ENCODE measurements at regions not wholly inside any gene's neighbourhood (a gene's known extent, or its start where the extent isn't known, plus 50 kb on each side); places are given as distances from the start of the nearest gene placed in this dataset.

- Histone ChIP-seq H3K9ac (ENCODE audit: low read length) (no peak overlapping the region), H3K9me2 (replicated peaks; ENCODE audit: insufficient read depth, low read length) (no peaks in the 10 kb centered on the region), H3F3A (ENCODE audit: insufficient read depth, low read length) (no peaks in the 10 kb centered on the region), H3K79me2 (ENCODE audit: low read length) (no peaks in the 10 kb centered on the region), H4K20me1 (ENCODE audit: insufficient read depth, low read length) (no peaks in the 10 kb centered on the region), H2AFZ (ENCODE audit: low read length) (no peak overlapping the region), H3K27me3 (replicated peaks; ENCODE audit: insufficient read depth, low read length) (no peaks in the 10 kb centered on the region), H3K4me3 (ENCODE audit: low read length) (no peak overlapping the region), H3K27ac (ENCODE audit: low read length) (no peak overlapping the region), H3K4me1 (ENCODE audit: low read length) (no peaks in the 10 kb centered on the region), H3K9me3 (replicated peaks; ENCODE audit: insufficient read depth, low read length) (no peaks in the 10 kb centered on the region), H3K36me3 (replicated peaks; ENCODE audit: insufficient read depth, low read length) (no peaks in the 10 kb centered on the region), H3K4me2 (ENCODE audit: low read depth, low read length) (no peak overlapping the region)
- DNase-seq, result no peak
- TF ChIP-seq EZH2phosphoT487 (IDR thresholded peaks at IDR 0.05; ENCODE audit: low read length) (no peak), CTCF (IDR thresholded peaks at IDR 0.05; ENCODE audit: low read length) (no peak), EZH2 (optimal IDR thresholded peaks at IDR 0.05; ENCODE audit: low read depth, low read length) (no peak)
These were observed 512.3 kb downstream of the XIRP2 start for GRCh38 chr2:167400546-167400945.

GRCh38 chr2:167398873-167399272, 510.6 kb downstream of the XIRP2 start:
- Histone ChIP-seq H3F3A (ENCODE audit: insufficient read depth, low read length) (no peaks in the 10 kb centered on the region), H3K9me3 (replicated peaks; ENCODE audit: insufficient read depth, low read length) (no peaks in the 10 kb centered on the region), H3K27ac (ENCODE audit: low read length) (no peak overlapping the region), H3K4me2 (ENCODE audit: low read depth, low read length) (no peak overlapping the region), H3K9ac (ENCODE audit: low read length) (no peak overlapping the region), H3K36me3 (replicated peaks; ENCODE audit: insufficient read depth, low read length) (no peaks in the 10 kb centered on the region), H4K20me1 (ENCODE audit: insufficient read depth, low read length) (no peaks in the 10 kb centered on the region), H2AFZ (ENCODE audit: low read length) (no peak overlapping the region), H3K79me2 (ENCODE audit: low read length) (no peaks in the 10 kb centered on the region), H3K4me1 (ENCODE audit: low read length) (no peaks in the 10 kb centered on the region), H3K4me3 (ENCODE audit: low read length) (no peak overlapping the region), H3K9me2 (replicated peaks; ENCODE audit: insufficient read depth, low read length) (no peaks in the 10 kb centered on the region), H3K27me3 (replicated peaks; ENCODE audit: insufficient read depth, low read length) (no peaks in the 10 kb centered on the region)
- DNase-seq, result no peak
- TF ChIP-seq EZH2phosphoT487 (IDR thresholded peaks at IDR 0.05; ENCODE audit: low read length), result no peak
- TF ChIP-seq EZH2 (optimal IDR thresholded peaks at IDR 0.05; ENCODE audit: low read depth, low read length), result no peak
- no peak for TF ChIP-seq CTCF (IDR thresholded peaks at IDR 0.05; ENCODE audit: low read length)

GRCh38 chr2:167388901-167389300, 500.6 kb downstream of the XIRP2 start:
- no peaks in the 10 kb centered on the region for H3K9me3 ChIP-seq (replicated peaks; ENCODE audit: insufficient read depth, low read length)
- H4K20me1 ChIP-seq (ENCODE audit: insufficient read depth, low read length), result no peaks in the 10 kb centered on the region
- no peaks in the 10 kb centered on the region for H3K9me2 ChIP-seq (replicated peaks; ENCODE audit: insufficient read depth, low read length)
- H3K4me2 ChIP-seq (ENCODE audit: low read depth, low read length), result no peak overlapping the region
- H3K4me1 ChIP-seq (ENCODE audit: low read length), result no peaks in the 10 kb centered on the region
- no peaks in the 10 kb centered on the region for H3F3A ChIP-seq (ENCODE audit: insufficient read depth, low read length)
- H3K79me2 ChIP-seq (ENCODE audit: low read length), result no peaks in the 10 kb centered on the region
- DNase-seq, result no peak
- H3K4me3 ChIP-seq (ENCODE audit: low read length), result no peak overlapping the region
- no peaks in the 10 kb centered on the region for H3K36me3 ChIP-seq (replicated peaks; ENCODE audit: insufficient read depth, low read length)
- TF ChIP-seq CTCF (IDR thresholded peaks at IDR 0.05; ENCODE audit: low read length), result no peak
- TF ChIP-seq EZH2phosphoT487 (IDR thresholded peaks at IDR 0.05; ENCODE audit: low read length), result no peak
- TF ChIP-seq EZH2 (optimal IDR thresholded peaks at IDR 0.05; ENCODE audit: low read depth, low read length), result no peak
- H3K9ac ChIP-seq (ENCODE audit: low read length), result no peak overlapping the region
- no peak overlapping the region for H2AFZ ChIP-seq (ENCODE audit: low read length)
- H3K27me3 ChIP-seq (replicated peaks; ENCODE audit: insufficient read depth, low read length), result no peaks in the 10 kb centered on the region
- no peak overlapping the region for H3K27ac ChIP-seq (ENCODE audit: low read length)

Data from MM.1S (cell line).